ENCODE measurements at regions not wholly inside any gene's neighbourhood (a gene's known extent, or its start where the extent isn't known, plus 50 kb on each side); places are given as distances from the start of the nearest gene placed in this dataset.

DNA sequence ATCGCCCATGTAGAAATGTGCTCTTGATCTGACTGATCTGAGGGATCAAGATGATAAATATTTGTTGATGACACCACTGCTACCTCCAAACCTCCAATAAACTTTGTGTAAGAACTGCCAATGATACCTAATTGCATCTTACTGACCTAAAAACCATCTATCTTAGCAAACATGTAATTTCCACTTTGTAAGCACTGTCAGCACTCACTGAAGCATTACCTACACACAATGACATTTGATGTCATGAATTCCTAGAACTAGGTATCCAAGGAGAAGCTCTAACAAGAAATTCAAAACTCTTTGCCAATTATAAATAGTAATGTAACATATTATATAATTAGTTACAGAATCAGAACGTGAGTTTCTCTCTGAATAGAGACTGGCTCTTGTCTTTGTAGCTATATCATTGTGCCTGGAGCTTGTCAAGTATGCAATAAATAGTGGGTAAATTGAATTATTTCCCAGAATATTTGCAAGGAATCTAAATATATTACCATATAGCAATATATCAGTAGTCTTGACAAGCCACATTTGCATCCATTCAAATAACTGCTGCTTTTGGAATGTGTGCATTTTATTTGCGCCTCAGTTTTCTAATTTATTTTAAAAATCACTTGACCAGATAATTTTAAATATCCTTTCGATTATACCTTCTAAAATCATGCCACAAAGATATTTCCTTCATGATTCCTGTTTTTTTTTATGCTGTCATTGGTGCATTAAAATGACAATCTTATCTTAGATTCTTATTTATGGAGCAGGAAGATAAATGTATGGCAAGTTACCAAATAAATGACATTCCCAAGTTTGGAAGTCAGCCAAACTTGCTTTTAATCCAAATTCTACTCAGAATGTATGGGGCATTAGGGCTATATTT lies 232.3 kb upstream of the NEIL3 start:
- WGBS, 4 donors = 50 to 56% (median 52%) methylated on average over 4 of the region's 4 CpGs
- no peak for DNase-seq
- Histone ChIP-seq H3K4me1 (replicated peaks in 1 of 2) (no peaks in the 10 kb centered on the region), H3K27ac (no peak overlapping the region), H3K27me3 (no peaks in the 10 kb centered on the region), H3K36me3 (replicated peaks in 1 of 2) (no peaks in the 10 kb centered on the region), H3K4me3 (no peak overlapping the region), H3K9me3 (replicated peaks in 1 of 3) (no peaks in the 10 kb centered on the region)
- intact Hi-C loops (cut with DNase I) = no loop called here
- no peak for TF ChIP-seq POLR2A (IDR thresholded peaks at IDR 0.05)
- TF ChIP-seq, protein P1, sequence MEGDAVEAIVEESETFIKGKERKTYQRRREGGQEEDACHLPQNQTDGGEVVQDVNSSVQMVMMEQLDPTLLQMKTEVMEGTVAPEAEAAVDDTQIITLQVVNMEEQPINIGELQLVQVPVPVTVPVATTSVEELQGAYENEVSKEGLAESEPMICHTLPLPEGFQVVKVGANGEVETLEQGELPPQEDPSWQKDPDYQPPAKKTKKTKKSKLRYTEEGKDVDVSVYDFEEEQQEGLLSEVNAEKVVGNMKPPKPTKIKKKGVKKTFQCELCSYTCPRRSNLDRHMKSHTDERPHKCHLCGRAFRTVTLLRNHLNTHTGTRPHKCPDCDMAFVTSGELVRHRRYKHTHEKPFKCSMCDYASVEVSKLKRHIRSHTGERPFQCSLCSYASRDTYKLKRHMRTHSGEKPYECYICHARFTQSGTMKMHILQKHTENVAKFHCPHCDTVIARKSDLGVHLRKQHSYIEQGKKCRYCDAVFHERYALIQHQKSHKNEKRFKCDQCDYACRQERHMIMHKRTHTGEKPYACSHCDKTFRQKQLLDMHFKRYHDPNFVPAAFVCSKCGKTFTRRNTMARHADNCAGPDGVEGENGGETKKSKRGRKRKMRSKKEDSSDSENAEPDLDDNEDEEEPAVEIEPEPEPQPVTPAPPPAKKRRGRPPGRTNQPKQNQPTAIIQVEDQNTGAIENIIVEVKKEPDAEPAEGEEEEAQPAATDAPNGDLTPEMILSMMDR (IDR thresholded peaks at IDR 0.05) = no peak

DNA sequence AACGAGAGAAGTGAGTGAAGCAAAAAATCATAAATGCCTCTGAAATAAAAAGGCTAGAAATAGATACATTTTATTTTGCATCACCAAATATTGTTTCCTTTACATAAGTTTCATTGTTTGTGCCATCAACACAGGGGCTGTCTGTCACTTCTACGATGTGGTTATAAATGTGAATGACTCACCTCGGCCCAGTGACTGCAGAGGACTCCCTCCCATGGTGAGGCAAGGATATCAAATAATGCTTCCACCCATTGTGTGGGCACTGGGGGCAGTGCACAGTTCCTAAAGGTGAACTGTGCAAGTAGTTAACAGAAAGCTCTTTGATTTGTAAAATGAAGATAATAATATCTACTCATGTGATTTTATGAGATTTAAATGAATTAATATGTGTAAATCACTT lies 230.3 kb upstream of the NEIL3 start:
- no peak overlapping the region for H3K4me3 ChIP-seq
- no peaks in the 10 kb centered on the region for H3K4me1 ChIP-seq (replicated peaks in 1 of 2)
- no peak overlapping the region for H3K27ac ChIP-seq
- WGBS, 4 donors = 32 to 43% (median 39%) methylated on average over 3 of the region's 3 CpGs
- intact Hi-C loops (cut with DNase I) = no loop called here
- H3K9me3 ChIP-seq (replicated peaks in 1 of 3) = no peaks in the 10 kb centered on the region
- DNase-seq = no peak
- TF ChIP-seq, protein P1 (IDR thresholded peaks at IDR 0.05) = no peak
- TF ChIP-seq POLR2A (IDR thresholded peaks at IDR 0.05) = no peak
- H3K36me3 ChIP-seq (replicated peaks in 1 of 2) = no peaks in the 10 kb centered on the region
- H3K27me3 ChIP-seq = no peaks in the 10 kb centered on the region

DNA sequence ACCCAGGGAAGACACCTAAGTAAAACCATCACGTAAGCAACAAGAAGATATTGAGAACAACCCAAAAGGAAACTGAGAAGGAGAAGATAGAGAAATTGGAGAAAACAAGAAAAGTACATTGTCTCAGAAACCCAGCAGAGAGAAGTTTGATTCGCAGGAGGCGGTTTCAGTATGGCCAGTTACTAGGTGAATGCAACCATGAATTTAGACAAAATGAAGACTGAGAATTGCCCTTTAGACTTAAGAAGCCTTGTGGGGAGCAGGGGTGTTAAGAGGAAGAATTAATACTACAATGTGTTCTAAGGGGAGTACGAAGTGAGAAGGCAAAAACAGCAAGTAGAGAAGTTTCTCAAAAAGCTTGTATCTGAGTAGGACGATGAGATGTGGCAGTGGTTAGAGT lies 229.3 kb upstream of the NEIL3 start:
- TF ChIP-seq, protein P1 (IDR thresholded peaks at IDR 0.05) = no peak
- no peak for TF ChIP-seq POLR2A (IDR thresholded peaks at IDR 0.05)
- no peak for DNase-seq
- intact Hi-C loops (cut with DNase I) = no loop called here

DNA sequence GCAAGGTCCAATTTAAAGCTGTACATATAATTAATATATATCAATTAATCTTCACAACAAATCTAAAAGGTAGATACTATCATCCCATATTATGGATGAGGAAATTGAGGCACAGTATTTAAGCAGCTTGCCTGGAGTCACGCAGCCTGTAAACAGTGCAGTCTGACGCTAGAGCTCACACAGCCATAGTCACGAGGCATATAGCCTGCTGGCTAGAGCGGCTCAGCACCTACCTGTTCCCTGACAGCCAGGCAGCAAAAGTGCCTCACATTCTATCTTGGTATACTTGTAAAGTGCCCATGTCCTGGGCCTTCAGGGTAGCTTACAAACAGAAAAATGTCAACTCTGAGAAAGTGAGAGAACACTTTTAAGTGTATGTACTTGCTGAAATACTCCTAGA lies 222.6 kb upstream of the NEIL3 start:
- Histone ChIP-seq H3K4me3 (no peak overlapping the region), H3K36me3 (replicated peaks in 1 of 2) (no peaks in the 10 kb centered on the region), H3K27ac (no peak overlapping the region), H3K27me3 (no peaks in the 10 kb centered on the region), H3K4me1 (replicated peaks in 1 of 2) (no peaks in the 10 kb centered on the region), H3K9me3 (replicated peaks in 1 of 3) (no peaks in the 10 kb centered on the region)
- intact Hi-C loops (cut with DNase I) = no loop called here
- no peak for DNase-seq
- TF ChIP-seq, protein P1 (IDR thresholded peaks at IDR 0.05) = no peak
- no peak for TF ChIP-seq POLR2A (IDR thresholded peaks at IDR 0.05)
- 83 to 93% (median 87%) methylated on average over 4 of the region's 4 CpGs for WGBS, 4 donors

More for the DNA sequence above, 229.3 kb upstream of the NEIL3 start:
- H3K4me1 ChIP-seq (replicated peaks in 1 of 2) = no peaks in the 10 kb centered on the region
- no peaks in the 10 kb centered on the region for H3K36me3 ChIP-seq (replicated peaks in 1 of 2)
- WGBS, 4 donors = 63 to 70% (median 69%) methylated on average over 5 of the region's 5 CpGs
- H3K27me3 ChIP-seq = no peaks in the 10 kb centered on the region
- no peaks in the 10 kb centered on the region for H3K9me3 ChIP-seq (replicated peaks in 1 of 3)
- H3K4me3 ChIP-seq = no peak overlapping the region
- H3K27ac ChIP-seq = no peak overlapping the region

Measured in adrenal gland (tissue), 9 donors.